HEK293T (cell line): ENCODE measurements at regions not wholly inside any gene's neighbourhood (a gene's known extent, or its start where the extent isn't known, plus 50 kb on each side); places are given as distances from the start of the nearest gene placed in this dataset.

Experiments
- ARNT ChIP-seq: fragments of 450-650 bp; IDR thresholded peaks from 2 replicates; pipeline ENCODE4 v1.6.1; 2017; ENCODE audit warnings: mild to moderate bottlenecking
- BHLHE40 ChIP-seq: fragments of 450-650 bp; IDR thresholded peaks from 2 replicates; pipeline ENCODE4 v1.6.1; 2016; ENCODE audit warnings: mild to moderate bottlenecking, moderate library complexity, borderline replicate concordance
- ELF4 ChIP-seq: fragments of 450-650 bp; IDR thresholded peaks from 2 replicates; pipeline ENCODE4 v1.6.1; 2017; ENCODE audit warnings: antibody characterized with exemption
- FOXA1 ChIP-seq: fragments of 450-650 bp; IDR thresholded peaks from 2 replicates; pipeline ENCODE4 v1.6.1; 2016; ENCODE audit warnings: mild to moderate bottlenecking
- FOXK2 ChIP-seq: fragments of 450-650 bp; IDR thresholded peaks from 2 replicates; pipeline ENCODE4 v1.6.1; 2016; ENCODE audit warnings: mild to moderate bottlenecking
- FOXM1 ChIP-seq: fragments of 450-650 bp; IDR thresholded peaks from 2 replicates; pipeline ENCODE4 v1.6.1; 2017; ENCODE audit warnings: mild to moderate bottlenecking, borderline replicate concordance
- HDGF ChIP-seq: fragments of 450-650 bp; IDR thresholded peaks from 2 replicates; pipeline ENCODE4 v1.6.1; 2017; ENCODE audit warnings: antibody characterized with exemption, borderline replicate concordance
- NFRKB ChIP-seq: fragments of 450-650 bp; IDR thresholded peaks from 2 replicates; pipeline ENCODE4 v1.6.1; 2016; ENCODE audit warnings: mild to moderate bottlenecking, moderate library complexity
- SP1 ChIP-seq: fragments of 450-650 bp; IDR thresholded peaks from 2 replicates; pipeline ENCODE4 v1.6.1; 2017
- SUZ12 ChIP-seq: fragments of 450-650 bp; IDR thresholded peaks from 2 replicates; pipeline ENCODE4 v1.6.1; 2016; ENCODE audit warnings: mild to moderate bottlenecking
- TARDBP ChIP-seq: fragments of 450-650 bp; IDR thresholded peaks from 2 replicates; pipeline ENCODE4 v1.6.1; 2016

DNA sequence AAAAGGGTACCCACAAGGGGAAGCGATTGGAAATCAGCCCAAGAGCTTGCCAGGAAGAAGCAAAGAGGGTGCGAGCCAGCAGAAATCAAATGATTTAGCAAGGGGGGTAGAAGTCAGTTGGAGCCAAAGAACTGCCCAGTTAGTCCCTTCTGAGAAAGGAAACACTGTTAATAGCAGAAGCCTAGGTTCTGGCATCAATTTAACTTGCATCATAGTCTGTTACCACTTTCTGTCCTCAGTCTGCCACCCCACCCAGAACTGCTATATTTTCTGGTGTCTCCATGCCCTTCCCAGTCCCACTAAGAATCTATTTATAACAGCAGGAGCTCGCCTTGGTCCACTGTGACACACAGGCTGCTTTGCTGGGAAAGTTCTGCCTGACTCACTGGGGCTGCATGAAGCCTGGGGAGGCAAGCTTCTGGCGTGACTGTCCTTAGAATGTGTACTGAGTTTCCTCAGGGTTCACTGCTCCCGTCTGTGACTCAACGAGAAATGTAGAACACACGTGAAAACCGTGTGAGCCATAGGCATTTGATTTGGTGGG lies 157.8 kb upstream of the TTC29 start:
- TF ChIP-seq FOXM1 (no peak), SP1 (no peak), NFRKB (no peak), ARNT (no peak), BHLHE40 (no peak), TARDBP (no peak), HDGF (no peak), FOXK2 (no peak), SUZ12 (no peak), FOXA1 (no peak), ELF4 (no peak)
